NCI-H460 (cell line): ENCODE measurements at regions not wholly inside any gene's neighbourhood (a gene's known extent, or its start where the extent isn't known, plus 50 kb on each side); places are given as distances from the start of the nearest gene placed in this dataset.

ENCODE experiments used
- DNase-seq: peaks from one replicate; pipeline ENCODE4 v3.0.0-alpha.2; 2016; ENCODE audit warnings: low read depth; ENCODE audit errors: extremely low read depth

DNA sequence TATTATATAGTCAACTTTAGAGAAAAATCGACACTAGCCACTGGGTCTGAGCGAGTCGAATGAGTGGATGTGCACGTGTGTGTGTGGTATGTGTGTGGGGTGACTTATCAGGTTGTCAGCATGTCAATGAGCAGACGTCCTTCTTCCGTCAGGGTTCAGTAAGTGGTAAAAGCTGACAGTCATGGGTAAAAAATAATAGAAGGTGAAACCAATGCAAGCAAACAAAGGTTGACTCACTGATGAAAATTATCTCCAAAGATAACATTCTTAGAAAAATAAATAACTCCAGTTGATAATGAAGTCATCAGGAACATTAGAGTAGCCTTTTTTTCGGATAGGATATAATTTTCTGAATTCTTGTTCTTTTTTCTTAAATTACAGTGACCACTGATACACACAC is 243.8 kb upstream of the FOXQ1 start:
- no peak for DNase-seq

DNA sequence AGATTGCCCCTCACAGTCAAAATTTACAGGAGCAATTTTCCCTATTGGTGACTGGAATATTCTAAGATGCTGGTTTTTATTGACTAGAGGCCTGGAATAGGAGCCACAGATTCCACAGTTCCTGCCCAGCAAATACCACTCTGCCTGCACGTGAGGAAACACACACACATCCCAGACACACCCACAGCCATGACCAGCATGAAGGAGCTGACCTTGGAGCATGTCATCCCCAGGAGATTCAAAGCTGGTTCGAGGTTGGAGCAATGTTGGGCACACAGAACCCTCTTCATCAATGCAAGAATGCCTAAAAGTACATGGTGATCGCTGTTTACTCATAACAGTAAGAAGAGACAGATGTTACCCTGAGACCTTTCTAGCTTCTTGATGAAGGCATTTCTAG is 244.6 kb upstream of the FOXQ1 start:
- DNase-seq: no peak

DNA sequence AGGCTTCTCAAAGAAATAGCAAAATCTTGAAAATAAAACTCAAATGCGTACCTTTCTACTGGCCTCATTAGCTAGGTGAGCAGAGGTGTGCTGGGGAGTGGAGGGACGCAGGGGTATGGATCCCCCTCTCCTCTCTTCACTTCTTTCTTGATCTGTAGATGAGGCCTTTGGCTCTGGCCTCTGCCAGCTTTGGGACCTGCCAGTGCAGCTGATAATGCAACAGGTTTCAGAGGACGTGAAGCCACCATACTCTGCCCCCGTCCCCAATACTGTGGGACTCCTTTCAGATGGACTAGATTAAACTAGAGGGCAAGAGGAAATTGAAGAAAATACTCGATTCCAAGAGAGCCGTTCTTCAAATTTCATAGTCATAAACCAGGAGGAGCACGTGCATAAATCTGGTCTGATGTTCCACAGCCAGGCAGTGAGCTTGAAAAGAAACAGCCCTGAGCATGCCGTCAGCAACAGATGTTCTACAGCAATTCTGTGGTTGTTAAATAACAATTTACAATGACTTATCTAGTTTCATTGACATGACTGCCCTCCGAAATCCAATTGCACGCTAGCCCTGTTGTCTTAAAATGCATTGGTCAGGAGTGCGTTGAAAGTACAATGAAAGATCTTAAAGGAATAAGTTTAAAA is 245.3 kb upstream of the FOXQ1 start:
- no peak for DNase-seq

DNA sequence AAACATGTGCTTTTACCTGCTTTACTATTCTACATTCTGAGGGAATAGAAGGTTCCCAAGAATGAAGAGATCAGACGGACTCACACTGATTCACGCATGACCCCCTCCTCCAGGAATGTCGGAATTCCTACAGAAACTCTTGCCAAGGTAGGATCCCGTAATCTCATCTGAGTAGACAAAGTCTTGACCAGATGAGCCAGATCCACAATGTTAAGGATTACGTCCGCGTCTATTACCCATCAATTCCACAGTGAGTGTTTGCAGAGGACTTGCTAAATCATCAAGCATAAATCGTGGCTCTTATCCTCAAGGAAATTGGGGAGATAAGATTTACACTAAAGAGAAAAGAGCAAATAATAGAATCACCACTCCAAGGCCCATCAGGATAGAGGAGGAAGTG is 245.9 kb upstream of the FOXQ1 start:
- no peak for DNase-seq

- no peak for DNase-seq
These were observed 248.1 kb upstream of the FOXQ1 start for GRCh38 chr6:1063671-1064355.

DNA sequence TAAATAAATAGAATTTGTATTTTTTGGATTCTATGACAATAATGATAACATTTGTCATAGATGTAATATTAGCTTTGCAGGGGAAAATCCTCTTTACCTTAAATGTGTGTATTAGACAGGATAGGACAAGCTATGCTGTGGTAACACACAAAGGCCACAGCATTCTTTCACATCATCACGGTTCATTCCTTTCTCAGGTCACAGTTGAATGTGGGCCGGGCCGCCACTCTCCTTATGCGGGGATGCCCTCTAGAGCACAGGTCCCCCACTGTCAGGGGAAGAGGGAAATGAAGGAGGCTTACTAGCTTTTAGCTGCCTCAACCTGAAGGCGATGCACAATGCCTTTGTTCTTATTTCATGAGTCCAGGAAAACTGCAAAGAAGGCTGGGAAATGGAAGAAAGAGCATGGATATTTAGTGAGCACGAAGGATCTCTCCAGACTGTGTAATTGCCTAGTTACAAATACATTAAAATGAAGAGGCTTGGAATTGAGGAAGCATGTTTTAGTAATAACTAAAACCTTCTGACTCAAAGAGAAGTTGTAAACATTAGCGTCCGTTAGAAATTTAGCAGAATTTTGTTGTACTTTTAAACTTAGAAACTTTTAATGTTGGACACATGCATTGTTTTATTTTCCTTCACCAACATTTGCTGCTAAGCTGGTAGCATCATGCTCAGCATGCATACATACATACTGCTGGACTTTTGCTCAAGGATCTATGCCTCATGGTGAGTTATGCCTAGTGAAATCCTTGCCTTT is 248.9 kb upstream of the FOXQ1 start:
- no peak for DNase-seq

GRCh38 chr6:1059596-1059995 is 252.3 kb upstream of the FOXQ1 start:
- DNase-seq: no peak

GRCh38 chr6:1057490-1058135 is 254.3 kb upstream of the FOXQ1 start:
- DNase-seq: no peak

GRCh38 chr6:1055015-1055921 is 256.6 kb upstream of the FOXQ1 start:
- DNase-seq: no peak

GRCh38 chr6:1054653-1055014 is 257.3 kb upstream of the FOXQ1 start:
- DNase-seq: no peak

GRCh38 chr6:1053586-1053985 is 258.3 kb upstream of the FOXQ1 start:
- no peak for DNase-seq

GRCh38 chr6:1052262-1052661 is 259.6 kb upstream of the FOXQ1 start:
- DNase-seq: no peak

- DNase-seq: no peak
These were observed 262.0 kb upstream of the FOXQ1 start for GRCh38 chr6:1049900-1050299.

GRCh38 chr6:1049170-1049569 is 262.7 kb upstream of the FOXQ1 start:
- no peak for DNase-seq

DNA sequence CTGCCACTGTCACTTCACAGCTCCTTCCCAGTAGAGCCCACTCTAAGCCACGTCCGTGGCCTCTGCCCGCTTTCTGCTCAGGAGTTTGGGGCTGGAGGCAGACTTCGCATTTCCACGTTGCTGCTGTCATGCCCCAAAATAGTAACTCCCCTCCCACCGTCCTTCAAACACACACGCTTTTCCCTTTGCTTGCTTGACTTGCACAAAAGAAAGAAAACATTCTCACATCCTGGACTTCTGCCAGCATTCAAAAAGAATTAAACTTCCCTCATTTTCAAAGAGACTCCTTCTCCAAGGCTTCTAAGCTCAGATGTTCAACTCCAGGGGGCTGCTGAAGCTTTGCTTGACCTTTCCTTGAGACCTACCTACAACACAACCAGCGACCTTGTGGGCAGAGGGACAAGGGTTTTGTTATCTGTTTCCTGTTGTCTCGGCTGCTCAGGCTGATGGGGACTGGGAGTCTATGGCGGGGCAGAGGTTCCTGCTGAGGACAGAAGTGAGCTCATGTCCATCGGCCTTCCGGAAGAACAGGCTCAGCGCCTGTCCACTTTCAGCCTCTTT is 263.8 kb upstream of the FOXQ1 start:
- no peak for DNase-seq

- no peak for DNase-seq
These were observed 266.7 kb upstream of the FOXQ1 start for GRCh38 chr6:1045239-1045638.

- no peak for DNase-seq
These were observed 267.7 kb upstream of the FOXQ1 start for GRCh38 chr6:1044040-1044836.

DNA sequence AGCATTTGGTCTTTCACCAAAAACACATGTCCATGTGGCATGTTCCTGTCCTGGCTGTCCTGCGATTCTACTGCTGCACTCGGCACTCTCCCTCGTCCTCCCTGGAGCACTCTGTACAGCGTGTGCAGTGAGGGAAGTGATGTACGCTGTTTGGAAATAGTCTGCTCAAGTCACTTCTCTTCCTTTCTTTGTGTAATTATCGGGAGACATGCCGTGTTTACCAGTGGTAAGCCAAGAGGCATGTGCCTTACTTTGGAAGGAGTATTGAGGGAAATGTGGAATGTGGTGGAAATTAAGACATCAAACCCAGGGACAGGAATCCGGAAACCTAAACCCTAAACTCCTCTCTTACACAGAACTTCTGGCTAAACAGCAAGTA is 268.5 kb upstream of the FOXQ1 start:
- no peak for DNase-seq
